NCI-H748 (cell line): ENCODE measurements at regions not wholly inside any gene's neighbourhood (a gene's known extent, or its start where the extent isn't known, plus 50 kb on each side); places are given as distances from the start of the nearest gene placed in this dataset.
"Not testable (repeated sequence)": the region's sequence is repeated elsewhere in the genome, so short reads cannot be mapped to it uniquely, and the experiment has no call there.

Experiments
- DNase-seq: peaks from one replicate; lab custom pipeline; 2025; ENCODE audit not compliant: unreplicated experiment; lab: John Stamatoyannopoulos, UW

DNA sequence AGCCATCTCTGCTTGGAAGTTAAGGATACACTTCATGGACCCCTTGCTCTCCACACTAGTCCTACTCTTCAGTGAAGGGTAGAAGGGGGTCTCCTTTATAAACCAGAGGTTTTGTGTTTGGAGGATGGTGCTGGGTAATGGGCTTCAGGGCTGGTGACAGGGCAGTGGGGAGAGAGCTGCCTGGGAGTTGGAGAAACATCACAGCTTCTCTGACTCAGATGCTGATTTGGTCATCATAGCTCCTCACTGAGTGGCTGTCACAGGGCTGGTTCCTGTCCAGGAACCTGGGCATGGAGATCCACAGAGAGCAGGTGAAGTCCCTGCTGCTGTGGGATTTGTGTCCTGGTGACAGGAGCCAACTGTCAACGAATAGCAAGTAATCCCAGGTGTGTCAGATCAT is 333.9 kb upstream of the ATP10A start:
- no peak for DNase-seq

DNA sequence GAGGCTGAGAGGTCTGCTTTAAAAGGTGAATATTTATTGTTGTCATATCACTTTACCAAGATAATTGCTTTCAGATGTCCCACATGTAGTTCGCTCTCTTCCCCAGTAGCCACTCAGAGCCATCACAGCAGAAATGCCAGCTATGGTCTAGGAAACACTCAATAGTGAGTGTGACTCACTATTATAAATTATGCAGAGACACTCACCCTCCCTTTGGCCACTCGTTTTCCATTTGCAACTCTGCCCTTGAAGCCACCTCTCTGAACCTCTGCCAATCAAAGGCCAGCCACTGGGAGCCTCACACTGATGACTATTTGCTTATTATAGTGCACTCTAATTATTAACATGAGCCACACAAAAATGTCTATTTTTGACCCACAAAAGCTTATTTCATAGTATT is 328.1 kb upstream of the ATP10A start:
- no peak for DNase-seq

DNA sequence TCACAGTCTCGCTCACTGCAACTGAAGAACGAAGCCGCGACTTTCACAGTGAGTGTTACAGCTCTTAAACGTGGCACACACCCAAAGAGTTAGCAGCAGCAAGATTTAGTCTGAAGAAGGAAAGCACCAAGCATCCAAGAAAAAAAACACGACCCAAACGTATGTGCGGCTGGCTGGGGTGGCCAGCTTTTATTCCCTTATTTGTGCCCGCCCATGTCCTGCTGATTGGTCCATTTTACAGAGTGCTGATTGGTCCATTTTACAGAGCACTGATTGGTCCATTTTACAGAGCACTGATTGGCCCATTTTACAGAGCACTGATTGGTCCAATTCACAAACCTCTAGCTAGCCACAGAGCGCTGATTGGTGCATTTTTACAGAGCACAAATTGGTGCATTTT is 323.0 kb upstream of the ATP10A start:
- not testable (repeated sequence) for DNase-seq

DNA sequence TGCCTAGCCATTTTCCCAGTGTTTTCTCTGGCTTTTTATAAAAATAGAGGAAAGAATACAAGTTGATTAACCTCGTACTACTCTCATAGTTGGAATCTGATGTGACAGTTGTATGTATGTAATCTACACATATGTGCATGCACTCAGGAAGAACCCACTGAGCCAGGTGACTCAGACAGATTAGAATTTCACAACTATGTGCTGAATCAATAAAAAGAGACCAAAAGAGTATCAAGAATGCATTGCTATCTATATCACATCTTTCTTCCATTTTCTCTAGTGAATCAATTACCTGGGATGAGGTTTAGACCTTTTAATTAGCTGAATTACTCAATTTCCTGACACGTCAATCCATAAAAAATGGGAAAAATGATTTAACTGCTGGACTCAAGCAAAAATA is 319.3 kb upstream of the ATP10A start:
- no peak for DNase-seq

DNA sequence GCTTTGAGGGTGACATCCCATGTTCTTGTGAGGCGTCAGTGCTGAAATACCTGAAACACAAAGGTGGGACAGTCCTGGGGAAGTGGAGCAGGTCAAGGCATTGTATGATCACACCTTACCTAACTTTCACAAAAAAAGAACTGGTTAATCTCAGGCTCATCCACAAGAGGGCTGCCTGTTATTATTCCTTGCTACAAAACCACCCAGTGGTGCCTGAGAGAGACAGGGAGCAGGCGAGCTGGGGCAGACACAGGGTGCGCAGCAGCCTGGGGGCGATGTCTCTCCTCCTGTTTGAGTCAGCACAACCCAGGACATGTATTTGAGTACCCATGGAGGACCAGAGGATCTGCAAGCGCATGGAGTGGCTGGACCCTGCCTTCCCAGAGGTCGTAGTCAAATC is 316.8 kb upstream of the ATP10A start:
- peak; percentile 40 for DNase-seq

DNA sequence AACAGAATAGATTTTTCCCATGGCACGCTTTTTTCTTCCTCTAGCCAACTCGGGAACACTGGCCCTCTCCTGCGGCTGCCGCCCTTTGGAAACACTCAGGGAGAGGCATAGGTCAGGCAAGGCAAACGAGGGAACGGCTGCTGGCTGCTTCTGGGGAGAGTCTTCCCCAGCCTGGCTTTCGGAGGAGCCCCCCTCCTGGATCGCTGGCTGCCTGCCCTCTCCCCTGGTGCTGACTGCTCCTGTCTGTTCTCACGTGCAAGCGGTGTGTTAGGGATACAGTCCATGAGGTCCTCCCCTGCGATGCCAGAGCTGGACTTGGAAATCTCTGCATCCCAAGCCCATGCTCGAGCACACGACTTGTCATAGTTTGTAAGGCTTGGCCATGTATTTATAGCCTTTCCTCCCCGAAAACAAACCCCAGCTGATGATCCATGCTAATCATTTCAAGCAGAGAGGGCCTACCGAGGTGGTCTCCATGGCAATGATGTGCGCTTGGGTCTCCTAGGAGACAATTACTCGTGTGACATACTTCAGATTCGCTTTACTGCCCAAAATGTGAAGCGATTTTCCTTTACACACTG is 315.6 kb upstream of the ATP10A start:
- DNase-seq = peak; percentile 71

DNA sequence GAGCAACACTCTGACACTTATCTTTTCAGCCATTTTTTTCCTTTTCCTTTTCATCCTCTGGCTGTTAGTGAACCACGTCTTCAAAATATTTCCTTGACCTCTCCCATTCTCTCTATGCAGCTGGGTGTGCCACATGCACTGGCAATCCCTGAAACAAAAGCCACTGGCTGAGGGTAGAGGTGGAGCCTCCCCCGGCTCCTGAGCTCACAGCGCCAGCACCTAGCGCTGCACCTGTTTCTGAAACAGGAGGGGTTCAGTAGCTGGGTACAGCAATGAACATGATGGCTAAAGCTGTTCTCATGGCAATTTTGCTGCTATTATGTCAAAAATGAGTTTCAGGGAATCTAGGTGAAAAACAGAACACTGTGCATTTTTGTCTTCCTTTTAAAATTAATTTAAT is 314.7 kb upstream of the ATP10A start:
- peak; percentile 60 for DNase-seq

DNA sequence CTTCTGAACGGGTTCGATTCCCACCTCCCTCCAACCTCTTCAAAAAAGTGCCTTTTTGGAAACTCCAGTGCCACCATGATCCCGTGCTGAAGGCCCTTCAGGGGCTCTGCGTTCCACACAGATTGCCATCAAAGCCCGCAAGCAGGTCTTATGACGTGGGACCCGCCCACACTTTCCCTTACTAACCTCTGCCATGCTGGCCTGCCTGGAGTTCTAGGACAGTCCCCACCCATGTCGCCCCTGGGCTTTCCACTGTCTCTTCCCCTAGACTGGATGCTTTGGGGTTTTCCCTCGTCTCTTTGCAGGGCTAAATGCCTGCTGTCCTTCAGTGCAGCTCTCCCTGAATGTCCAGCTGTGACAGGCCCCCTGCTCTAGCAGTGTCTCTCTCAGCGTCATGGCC is 313.7 kb upstream of the ATP10A start:
- DNase-seq = no peak

DNA sequence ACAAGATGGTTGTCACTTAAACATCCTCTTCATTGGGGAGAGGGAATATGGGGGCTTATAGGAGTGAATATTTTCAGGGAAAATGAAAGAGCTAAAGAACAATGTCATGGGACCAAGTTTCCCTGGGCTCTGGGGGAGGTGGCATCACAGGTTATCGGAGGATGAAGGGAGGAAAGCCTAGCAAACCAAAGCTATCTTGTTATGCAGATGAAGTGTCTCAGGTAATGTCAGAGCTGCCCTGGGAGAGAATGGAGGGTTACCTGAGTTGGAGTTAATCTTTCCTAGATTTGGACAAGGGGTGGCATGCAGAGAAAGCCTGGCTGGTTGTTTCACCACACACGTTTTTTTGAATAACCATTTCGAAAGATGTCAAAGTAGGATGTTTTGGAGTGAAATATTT is 308.1 kb upstream of the ATP10A start:
- DNase-seq = no peak

DNA sequence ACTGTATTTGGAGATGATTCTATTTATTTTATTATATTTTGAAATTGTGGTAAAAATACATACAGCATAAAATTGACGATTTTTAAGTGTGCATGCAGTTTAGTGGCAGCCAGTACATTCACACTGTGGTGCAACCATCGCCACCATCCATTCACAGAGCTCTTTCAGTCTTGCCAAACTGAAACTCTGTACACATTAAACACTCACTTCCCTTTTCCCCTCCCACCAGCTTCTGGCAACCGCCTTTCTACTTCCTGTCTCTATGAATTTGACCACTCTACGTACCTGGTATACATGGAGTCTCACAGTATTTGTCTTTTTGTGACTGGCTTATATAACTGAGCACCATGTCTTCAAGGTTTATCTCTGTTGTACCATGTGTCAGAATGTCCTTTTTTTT is 303.3 kb upstream of the ATP10A start:
- DNase-seq = no peak

DNA sequence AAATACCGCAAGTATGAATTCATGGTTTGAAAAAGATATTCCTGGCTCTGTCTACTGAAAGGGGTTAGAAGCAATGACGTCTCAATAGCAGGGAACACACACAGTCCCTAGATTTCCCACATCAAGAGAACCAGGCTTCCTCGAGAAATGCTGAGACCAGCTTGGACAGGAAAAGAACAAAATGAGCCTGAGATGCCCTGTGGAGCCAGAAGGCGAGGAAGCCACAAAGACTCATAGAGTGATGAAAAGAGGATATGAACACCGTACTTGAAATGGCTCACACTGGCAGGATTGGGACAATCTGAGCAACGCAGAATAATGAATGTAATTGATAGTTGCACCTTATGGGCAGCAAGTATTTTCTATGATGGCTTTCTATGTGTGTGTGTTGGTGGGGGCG is 302.4 kb upstream of the ATP10A start:
- no peak for DNase-seq

DNA sequence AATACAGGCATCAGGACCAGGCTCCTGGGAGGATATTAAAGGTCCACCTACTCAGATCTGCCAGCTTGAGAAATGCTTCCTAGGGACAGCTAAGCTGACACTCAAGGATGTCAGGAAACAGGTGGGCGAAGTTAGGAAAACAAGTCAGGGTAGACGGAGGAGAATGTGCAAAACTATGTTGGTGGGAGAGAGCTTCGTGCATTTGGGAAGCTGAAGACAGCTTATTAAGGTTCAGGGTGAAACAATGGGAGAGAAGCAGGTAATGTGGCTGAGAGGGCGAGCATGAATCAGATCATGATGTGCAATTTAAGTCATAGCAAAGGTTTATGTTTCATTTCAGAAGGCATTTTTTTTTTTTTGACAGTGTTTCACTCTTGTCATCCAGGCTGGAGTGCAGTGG is 297.2 kb upstream of the ATP10A start:
- DNase-seq = no peak

DNA sequence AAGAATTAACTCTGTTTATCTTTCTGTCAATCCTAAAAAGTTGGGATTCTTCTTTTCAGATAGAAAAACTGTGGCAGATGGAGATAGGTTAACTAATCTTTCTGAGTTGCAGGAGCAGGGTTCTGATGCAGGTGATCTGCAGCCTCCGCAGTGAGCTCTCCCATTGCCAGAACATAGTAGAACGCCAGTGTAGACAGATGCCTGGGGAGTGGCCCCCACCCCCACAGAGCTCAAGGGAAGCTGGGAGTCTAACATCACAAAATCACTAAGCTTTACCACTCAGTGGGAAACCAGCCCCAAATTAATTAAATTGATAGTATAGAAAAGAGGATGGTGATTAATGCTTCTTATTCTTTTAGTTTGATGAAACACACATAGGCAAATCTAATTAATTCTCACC is 295.0 kb upstream of the ATP10A start:
- no peak for DNase-seq

DNA sequence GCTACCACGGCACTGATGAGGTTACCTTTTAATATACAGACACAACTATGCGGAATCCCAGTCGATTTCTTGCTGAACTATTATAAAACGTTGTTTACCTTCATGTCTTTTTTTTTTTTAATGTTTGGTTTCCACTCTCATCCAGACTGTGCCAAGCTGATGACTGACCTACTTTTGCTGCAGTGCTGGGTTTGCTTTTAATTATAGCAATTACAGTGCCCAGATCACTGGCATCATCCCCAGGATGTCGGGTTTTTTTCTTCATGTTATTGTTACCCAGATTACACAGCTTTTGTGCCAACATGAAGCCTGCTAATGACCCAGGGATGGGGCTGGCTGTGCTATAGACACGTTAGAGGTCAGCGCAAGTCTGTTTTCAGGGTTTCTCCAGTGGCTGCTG is 294.0 kb upstream of the ATP10A start:
- peak; percentile 83 for DNase-seq

DNA sequence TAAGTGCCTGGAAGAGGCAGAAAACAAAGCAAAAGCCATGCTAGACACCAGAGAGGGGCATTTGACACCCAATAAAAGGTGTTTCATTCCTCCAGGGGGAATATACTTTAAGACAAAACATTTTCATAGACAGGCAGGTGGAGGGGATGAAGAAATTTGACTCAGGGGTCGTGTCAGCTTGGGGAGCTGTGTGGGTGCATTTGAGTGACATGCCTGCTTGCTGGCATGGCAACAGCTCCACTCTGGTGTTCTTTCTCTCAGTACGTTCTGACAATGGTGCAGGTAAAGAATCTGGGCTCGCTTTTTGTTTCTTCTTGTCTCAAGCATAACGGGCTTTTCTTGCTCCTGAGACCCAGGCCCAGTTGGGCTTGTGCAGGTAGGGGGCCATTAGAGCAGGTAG is 292.9 kb upstream of the ATP10A start:
- DNase-seq = no peak

DNA sequence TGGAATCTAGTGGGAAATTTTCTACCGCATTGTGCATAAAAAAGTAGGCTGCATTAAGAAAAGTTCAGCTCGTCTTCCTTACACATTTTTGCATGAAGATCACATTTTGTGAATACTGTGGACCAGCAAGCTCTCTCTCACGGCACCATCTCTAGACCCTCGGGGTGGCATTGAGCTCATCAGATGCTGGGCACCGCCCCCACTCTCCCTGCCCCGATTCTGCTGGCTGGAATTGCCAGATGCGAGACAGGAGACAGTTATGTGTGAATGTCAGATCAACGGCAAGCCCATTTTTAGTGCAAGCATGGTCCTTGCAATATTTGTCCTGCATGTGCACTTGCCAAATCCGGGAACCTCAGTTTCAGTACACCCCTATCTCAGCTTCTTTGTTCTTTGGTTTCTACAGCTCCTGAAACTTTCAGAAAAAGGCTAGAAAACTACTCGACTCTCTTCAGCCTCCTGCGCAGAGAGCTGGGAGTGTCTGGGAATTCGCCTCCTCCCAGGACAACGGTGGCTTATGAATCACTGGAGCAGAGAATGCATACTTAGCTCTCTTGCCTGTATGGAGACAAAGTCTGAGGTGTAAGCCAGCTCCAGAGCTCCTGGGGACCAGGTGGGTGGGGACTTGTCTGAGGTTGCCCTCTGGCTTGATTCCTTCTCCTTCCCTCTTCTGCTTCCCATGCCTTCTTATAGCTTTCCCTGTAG is 285.2 kb upstream of the ATP10A start:
- no peak for DNase-seq

DNA sequence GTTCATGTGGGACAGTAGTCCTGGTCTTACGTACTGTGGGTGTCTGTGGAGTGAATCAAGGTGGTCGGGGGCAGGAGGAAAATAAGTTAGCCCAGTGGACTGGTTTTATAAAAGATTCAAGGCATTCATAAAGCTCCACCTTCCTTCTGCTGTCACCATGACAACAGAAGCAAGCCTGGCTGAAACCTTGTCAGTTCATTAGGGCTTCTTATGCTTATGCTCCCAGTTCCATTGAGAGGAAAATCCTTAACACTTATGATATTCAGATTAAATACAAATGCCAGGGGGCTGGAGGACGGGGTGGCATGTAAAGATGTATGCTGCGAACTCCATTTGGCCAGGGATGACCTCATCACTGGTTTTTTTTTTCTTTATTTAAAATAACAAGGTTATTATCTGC is 283.1 kb upstream of the ATP10A start:
- peak; percentile 53 for DNase-seq

DNA sequence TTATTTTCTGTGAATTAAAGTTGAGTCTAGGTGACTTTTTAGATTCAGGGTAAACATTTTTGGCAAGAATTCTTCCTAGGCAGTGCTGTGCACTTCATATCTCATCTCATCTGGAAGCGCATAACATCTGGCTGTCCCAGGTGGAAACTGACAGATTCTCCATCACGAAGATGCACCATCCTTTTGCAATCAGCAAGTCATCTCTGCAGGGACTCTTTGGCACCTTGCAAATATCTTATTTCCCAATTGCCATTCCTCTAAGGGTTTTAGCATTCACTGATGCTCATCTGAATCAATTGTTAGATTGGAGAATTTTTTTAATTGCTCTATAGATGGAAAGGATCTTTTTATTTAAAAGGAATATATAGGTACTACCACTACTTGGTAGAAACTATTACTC is 282.7 kb upstream of the ATP10A start:
- DNase-seq = no peak

DNA sequence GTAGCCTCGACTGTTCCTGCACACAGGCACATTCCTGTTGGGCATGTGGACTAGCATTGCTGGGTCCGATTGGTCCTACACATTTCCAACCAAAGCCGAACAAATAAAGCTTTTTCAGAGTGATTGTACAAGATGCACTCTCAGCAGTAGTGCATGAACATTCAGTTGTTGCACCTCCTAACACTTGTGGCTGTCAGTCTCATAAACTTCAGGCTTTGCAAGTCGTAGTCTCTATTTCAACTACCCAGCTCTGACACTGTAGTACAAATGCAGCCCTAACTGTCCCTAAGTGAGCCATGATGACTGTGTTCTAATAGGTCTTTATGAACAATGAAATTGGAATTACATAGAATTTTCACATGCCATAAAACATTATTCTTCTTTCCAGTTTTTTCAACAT is 281.7 kb upstream of the ATP10A start:
- DNase-seq = no peak

DNA sequence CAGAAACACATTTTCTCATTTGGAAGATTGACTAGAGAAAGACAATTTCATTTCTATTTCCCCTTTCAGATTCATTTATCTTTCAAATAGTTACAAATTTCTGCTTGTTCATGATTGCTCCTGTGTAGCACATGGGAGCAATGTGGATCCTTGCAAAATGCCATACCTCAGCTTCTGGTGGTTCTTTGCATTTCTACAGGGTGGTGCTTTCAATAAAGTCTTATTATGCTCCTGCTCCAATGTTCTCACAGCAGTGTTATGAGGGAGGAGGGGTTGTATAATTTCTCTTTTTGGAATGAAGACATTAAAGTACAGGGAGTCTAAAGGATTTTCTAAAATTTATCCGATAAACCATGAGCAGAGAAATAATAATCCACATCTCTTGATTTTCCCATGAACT is 280.1 kb upstream of the ATP10A start:
- no peak for DNase-seq

DNA sequence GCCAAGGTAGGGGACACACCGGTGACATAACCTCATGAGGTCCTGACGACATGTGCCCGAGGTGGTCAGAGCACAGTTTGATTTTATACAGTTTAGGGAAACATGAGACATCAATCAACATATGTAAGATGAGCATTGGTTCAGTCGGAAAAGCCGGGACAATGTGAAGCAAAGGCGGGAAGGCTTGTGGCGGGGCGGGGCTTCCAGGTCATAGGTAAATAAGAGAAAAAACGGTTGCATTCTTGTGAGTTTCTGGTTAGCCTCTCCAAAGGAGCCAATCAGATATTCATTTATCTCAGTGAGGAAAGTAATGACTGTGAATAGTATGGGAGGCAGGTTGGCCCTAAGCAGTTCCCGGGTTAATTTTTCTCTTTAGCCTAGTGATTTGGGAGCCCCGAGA is 271.7 kb upstream of the ATP10A start:
- peak; percentile 46 for DNase-seq

DNA sequence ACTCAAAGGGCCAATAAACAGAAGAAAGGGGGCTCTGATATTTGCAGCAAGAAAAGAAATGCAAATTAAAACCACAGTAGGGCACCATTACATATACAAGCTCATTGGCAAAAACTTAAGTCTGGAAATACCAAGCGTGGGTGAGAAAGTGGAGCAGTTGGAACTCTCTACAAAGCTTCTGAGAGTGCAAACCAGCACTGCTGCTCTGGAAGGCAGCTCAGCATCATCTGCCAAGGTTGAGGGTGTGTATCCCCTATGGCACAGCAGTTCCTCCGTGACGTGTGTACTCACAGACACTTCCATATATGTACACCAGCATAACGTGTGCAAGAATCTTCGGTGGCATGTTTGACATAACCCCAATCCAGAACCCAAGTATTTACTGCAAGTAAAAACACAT is 271.0 kb upstream of the ATP10A start:
- no peak for DNase-seq

DNA sequence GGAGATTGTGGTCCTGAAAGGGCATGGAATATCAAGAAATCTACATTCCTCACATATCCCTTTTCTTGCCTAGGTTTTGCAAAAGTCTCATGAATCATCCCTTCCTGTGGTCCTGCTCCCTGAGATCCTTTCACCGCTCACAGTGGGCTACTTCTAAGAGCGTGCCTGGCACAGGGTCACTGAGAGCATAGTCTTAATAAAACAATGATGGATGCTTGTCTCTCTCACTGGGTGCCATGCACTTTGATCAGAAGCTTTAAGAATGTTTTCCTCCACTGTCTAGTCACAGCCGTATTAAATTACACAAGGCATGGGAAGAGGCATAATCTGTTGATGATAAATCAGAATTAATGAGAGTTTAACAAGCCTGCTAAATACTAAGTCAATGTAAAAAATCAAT is 269.7 kb upstream of the ATP10A start:
- peak; percentile 8 for DNase-seq
